ENCODE measurements at regions not wholly inside any gene's neighbourhood (a gene's known extent, or its start where the extent isn't known, plus 50 kb on each side); places are given as distances from the start of the nearest gene placed in this dataset.
"Not testable (repeated sequence)": the region's sequence is repeated elsewhere in the genome, so short reads cannot be mapped to it uniquely, and the experiment has no call there.

GRCh38 chr11:134864233-134864967, 452.4 kb upstream of the B3GAT1 start:
- no peak for DNase-seq

- no peak for DNase-seq
Measured at GRCh38 chr11:134863294-134863693, 451.3 kb upstream of the B3GAT1 start.

GRCh38 chr11:134862587-134863195, 450.6 kb upstream of the B3GAT1 start:
- DNase-seq: no peak

GRCh38 chr11:134862105-134862502, 450.1 kb upstream of the B3GAT1 start:
- no peak for DNase-seq

GRCh38 chr11:134861490-134862104, 449.6 kb upstream of the B3GAT1 start:
- no peak for DNase-seq

GRCh38 chr11:134858783-134859480, 446.9 kb upstream of the B3GAT1 start:
- DNase-seq: no peak

GRCh38 chr11:134857035-134857434, 445.0 kb upstream of the B3GAT1 start:
- DNase-seq: no peak

- DNase-seq: no peak
Measured at GRCh38 chr11:134856056-134856971, 444.3 kb upstream of the B3GAT1 start.

- DNase-seq: peak; percentile 20
Measured at GRCh38 chr11:134853992-134854991, 442.2 kb upstream of the B3GAT1 start.

GRCh38 chr11:134851503-134852224, 439.6 kb upstream of the B3GAT1 start:
- not testable (repeated sequence) for DNase-seq

- no peak for DNase-seq
Measured at GRCh38 chr11:134850566-134850965, 438.5 kb upstream of the B3GAT1 start.

- DNase-seq: no peak
Measured at GRCh38 chr11:134849833-134850232, 437.8 kb upstream of the B3GAT1 start.

GRCh38 chr11:134847083-134847715, 435.2 kb upstream of the B3GAT1 start:
- DNase-seq: no peak

- DNase-seq: no peak
Measured at GRCh38 chr11:134846328-134847082, 434.5 kb upstream of the B3GAT1 start.

- DNase-seq: no peak
Measured at GRCh38 chr11:134845474-134846327, 433.7 kb upstream of the B3GAT1 start.

GRCh38 chr11:134844838-134845237, 432.8 kb upstream of the B3GAT1 start:
- DNase-seq: no peak

- DNase-seq: no peak
Measured at GRCh38 chr11:134843735-134844134, 431.7 kb upstream of the B3GAT1 start.

GRCh38 chr11:134843020-134843419, 431.0 kb upstream of the B3GAT1 start:
- no peak for DNase-seq
